ENCODE measurements at regions not wholly inside any gene's neighbourhood (a gene's known extent, or its start where the extent isn't known, plus 50 kb on each side); places are given as distances from the start of the nearest gene placed in this dataset.
A peak's percentile ranks its signal among the peaks of the same experiment; 100 is the strongest.

- no peak for DNase-seq
These were observed 51.2 kb downstream of the FOXL3 start for GRCh38 chr7:340979-341694.

- no peak for DNase-seq
These were observed 52.1 kb downstream of the FOXL3 start for GRCh38 chr7:341841-342638.

GRCh38 chr7:342681-343216 lies 52.8 kb downstream of the FOXL3 start:
- DNase-seq: no peak

GRCh38 chr7:343227-343822 lies 53.4 kb downstream of the FOXL3 start:
- DNase-seq: no peak

GRCh38 chr7:343864-344607 lies 54.1 kb downstream of the FOXL3 start:
- no peak for DNase-seq

- DNase-seq: no peak
These were observed 54.6 kb downstream of the FOXL3 start for GRCh38 chr7:344608-344994.

- no peak for DNase-seq
These were observed 56.3 kb downstream of the FOXL3 start for GRCh38 chr7:346116-346898.

- DNase-seq: no peak
These were observed 57.1 kb downstream of the FOXL3 start for GRCh38 chr7:347001-347590.

GRCh38 chr7:347644-348479 lies 57.9 kb downstream of the FOXL3 start:
- DNase-seq: no peak

GRCh38 chr7:348480-348844 lies 58.5 kb downstream of the FOXL3 start:
- no peak for DNase-seq

- no peak for DNase-seq
These were observed 59.2 kb downstream of the FOXL3 start for GRCh38 chr7:348962-349743.

GRCh38 chr7:351256-351655 lies 61.3 kb downstream of the FOXL3 start:
- peak; percentile 86 for DNase-seq

GRCh38 chr7:351681-352480 lies 61.9 kb downstream of the FOXL3 start:
- DNase-seq: peak; percentile 82

GRCh38 chr7:353746-354325 lies 63.9 kb downstream of the FOXL3 start:
- DNase-seq: no peak

- DNase-seq: no peak
These were observed 64.9 kb downstream of the FOXL3 start for GRCh38 chr7:354597-355470.

GRCh38 chr7:355568-355967 lies 65.6 kb downstream of the FOXL3 start:
- DNase-seq: no peak

GRCh38 chr7:356087-356486 lies 66.1 kb downstream of the FOXL3 start:
- no peak for DNase-seq

All from activated effector memory CD4-positive, alpha-beta T cell treated with anti-CD3 and anti-CD28 coated beads, Interleukin-2, amount 50 U/mL, for 16 hours (primary cell).